GM12865 (cell line): ENCODE measurements at regions not wholly inside any gene's neighbourhood (a gene's known extent, or its start where the extent isn't known, plus 50 kb on each side); places are given as distances from the start of the nearest gene placed in this dataset.

Experiments
- DNase-seq: peaks from one replicate; pipeline ENCODE4 v3.0.0; 2010; ENCODE audit warnings: low read depth
- H3K4me3 ChIP-seq: 2 replicates; pipeline ENCODE4 v1.5.1; 2011; ENCODE audit warnings: mild to moderate bottlenecking, low read depth, low read length, control low read depth
- TF ChIP-seq, protein P1 (sequence below): IDR thresholded peaks from 2 replicates; pipeline ENCODE4 v1.5.1; 2011; ENCODE audit warnings: low read length, control low read depth, low read depth, inconsistent platforms; ENCODE audit not compliant: insufficient read depth; ENCODE audit errors: missing control alignments

DNA sequence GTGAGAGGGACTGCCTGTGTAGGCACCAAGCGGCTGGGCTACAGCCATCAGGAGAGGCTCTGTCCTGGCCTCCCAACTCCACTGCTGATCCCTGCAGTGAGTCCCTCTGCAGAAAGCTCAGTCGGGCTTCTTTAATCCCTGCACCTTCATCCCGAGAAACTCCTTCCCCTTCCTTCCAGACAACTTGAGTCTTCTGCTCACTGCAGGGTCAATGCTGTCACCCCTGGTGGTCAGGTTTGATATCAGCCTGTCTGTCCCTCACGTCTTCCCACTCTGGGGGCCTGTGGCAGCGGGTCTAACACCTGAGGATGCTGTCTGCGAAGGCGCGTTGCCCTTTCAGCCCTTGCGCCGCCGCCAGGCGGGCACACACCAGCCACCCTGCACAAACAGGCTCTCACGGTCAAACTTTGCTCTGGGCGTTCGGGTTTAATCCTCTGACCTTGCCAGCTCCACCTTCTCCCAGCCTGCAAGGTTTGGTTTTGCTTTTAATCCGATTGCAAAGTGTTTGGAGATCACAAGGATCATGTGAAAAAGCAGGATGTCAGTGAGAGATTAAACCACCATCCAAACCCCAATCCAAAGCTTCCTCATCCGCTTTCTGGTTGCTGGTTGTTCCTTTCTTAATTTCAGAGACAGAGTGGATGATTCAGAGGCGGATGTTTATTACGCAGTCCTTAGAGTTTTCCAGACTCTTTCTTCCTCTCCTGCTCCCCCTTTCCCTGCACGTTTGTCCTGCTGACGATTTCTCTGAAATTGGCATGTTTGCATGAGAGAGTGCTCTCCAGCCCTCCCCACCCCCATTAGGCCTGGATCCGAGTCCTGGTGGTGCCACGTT, 74.8 kb upstream of the SLC34A2 start:
- no peak for DNase-seq
- TF ChIP-seq, protein P1, sequence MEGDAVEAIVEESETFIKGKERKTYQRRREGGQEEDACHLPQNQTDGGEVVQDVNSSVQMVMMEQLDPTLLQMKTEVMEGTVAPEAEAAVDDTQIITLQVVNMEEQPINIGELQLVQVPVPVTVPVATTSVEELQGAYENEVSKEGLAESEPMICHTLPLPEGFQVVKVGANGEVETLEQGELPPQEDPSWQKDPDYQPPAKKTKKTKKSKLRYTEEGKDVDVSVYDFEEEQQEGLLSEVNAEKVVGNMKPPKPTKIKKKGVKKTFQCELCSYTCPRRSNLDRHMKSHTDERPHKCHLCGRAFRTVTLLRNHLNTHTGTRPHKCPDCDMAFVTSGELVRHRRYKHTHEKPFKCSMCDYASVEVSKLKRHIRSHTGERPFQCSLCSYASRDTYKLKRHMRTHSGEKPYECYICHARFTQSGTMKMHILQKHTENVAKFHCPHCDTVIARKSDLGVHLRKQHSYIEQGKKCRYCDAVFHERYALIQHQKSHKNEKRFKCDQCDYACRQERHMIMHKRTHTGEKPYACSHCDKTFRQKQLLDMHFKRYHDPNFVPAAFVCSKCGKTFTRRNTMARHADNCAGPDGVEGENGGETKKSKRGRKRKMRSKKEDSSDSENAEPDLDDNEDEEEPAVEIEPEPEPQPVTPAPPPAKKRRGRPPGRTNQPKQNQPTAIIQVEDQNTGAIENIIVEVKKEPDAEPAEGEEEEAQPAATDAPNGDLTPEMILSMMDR: no peak
- H3K4me3 ChIP-seq: no peak overlapping the region

DNA sequence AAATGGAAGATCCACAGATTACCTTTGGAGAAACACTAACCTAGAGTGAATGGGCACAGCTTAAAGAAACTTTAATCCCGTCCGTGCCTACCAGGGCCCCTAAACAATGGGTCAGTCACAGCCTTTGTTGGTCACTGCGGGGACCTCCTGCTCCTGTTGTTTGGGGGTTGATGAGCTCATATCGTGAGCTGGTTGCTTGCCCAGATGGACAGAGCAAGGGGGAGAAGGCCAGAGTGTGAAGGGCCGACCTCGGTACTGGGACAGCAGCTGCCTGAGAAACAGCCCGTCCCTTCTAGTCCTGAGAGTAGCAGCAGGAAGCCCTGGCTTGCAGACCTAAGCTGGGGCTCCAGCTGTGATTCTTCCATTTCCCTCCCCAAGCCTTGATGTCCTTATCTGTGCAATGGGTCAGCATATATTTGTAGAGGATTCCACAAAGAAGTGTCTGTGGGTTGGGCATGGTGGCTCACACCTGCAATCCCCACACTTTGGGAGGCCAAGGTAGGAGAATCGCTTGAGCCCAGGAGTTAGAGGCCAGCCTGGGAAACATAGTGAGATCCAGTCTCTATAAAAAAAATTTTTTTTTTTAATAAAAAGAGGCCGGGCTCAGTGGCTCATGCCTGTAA, 69.6 kb upstream of the SLC34A2 start:
- no peak for DNase-seq
- no peak overlapping the region for H3K4me3 ChIP-seq
- TF ChIP-seq, protein P1: no peak

DNA sequence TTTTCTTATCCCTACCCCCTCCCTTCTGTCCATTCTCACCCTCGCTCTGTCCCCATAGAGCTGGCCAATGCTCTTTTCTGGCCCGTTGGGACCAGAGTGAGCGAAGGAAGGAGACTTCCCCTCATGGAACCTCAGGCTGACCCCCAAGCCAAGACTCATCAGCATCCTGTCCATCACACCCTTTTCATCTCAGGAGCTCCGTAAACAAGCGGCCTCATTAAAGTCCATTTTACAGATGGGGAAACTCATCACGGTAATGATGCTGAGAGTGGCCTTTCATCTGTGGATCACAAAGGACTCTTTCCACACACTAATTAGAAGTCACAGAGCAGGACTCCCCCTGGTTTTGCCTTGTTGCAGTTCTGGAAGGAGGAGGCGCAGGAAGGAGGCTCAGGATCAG, 67.4 kb upstream of the SLC34A2 start:
- no peak for DNase-seq
- no peak overlapping the region for H3K4me3 ChIP-seq
- TF ChIP-seq, protein P1: no peak

DNA sequence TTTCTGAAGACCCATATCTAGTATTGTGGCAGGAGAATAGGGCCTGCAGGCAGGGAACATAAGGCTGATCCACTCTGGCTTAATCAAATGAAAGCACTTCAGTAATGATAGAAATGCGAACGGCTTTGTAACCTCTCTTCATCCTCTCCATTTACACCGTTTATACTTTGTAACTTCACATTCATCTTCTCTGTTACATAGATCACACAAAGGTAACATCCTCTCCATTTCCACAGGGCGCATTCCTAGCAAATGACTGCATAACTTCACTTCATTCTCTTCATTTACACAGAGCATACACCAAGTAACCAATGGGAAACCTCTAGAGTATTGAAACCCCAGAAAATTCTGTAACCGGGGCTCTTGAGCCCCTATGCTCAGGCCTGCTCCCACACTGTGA, 65.5 kb upstream of the SLC34A2 start:
- no peak for DNase-seq
- TF ChIP-seq, protein P1: no peak
- H3K4me3 ChIP-seq: no peak overlapping the region

DNA sequence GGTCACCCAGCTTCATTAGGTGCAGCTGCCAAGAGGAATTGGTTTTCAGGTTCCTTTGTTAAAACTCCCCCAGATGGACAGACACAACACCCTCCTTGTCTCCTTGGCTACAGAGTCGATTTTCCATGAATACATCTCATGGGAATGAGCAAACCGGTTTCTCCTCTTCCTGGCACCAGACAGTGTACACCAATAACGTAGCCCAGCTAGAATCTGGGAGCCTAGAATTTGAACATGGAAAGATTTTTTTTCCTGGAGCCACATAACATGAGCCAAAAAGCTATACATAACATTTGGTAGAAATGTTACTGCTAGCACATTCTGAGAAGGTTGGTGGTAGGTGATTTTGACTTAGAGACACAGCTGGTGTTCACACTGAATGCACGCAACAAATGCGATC, 62.9 kb upstream of the SLC34A2 start:
- no peak overlapping the region for H3K4me3 ChIP-seq
- no peak for DNase-seq
- TF ChIP-seq, protein P1: no peak
